ENCODE measurements at regions not wholly inside any gene's neighbourhood (a gene's known extent, or its start where the extent isn't known, plus 50 kb on each side); places are given as distances from the start of the nearest gene placed in this dataset.
A peak's percentile ranks its signal among the peaks of the same experiment; 100 is the strongest.

GRCh38 chr5:175797521-175798038 lies 73.8 kb upstream of the CPLX2 start:
- DNase-seq (ENCODE audit: low read depth, low spot score), result no peak
- Histone ChIP-seq H2AFZ (ENCODE audit: control insufficient read depth, low read length) (no peak overlapping the region), H3K27me3 (ENCODE audit: control insufficient read depth, extremely low read depth, insufficient read depth, low read length) (peaks cover 16% of the 10 kb centered on the region), H3K27ac (ENCODE audit: control insufficient read depth, insufficient read depth, low read length) (no peak overlapping the region), H3K79me2 (ENCODE audit: control insufficient read depth, insufficient read depth, low read length) (no peaks in the 10 kb centered on the region), H3K9me1 (ENCODE audit: control insufficient read depth, extremely low read depth, insufficient read depth, low read length) (no peaks in the 10 kb centered on the region), H3K9ac (ENCODE audit: control insufficient read depth, extremely low read depth, insufficient read depth, low read length) (no peak overlapping the region), H3K36me3 (ENCODE audit: control insufficient read depth in 2 of 2, extremely low read depth in 1 of 2, insufficient read depth in 2 of 2, low read length in 2 of 2) (no peaks in the 10 kb centered on the region), H3K9me3 (ENCODE audit: control insufficient read depth, low read depth, low read length) (no peaks in the 10 kb centered on the region), H3K4me1 (ENCODE audit: control insufficient read depth, extremely low read depth, insufficient read depth, low read length) (peaks cover 10% of the 10 kb centered on the region), H3K4me2 (ENCODE audit: control insufficient read depth, extremely low read depth, insufficient read depth, low read depth, low read length) (peak overlapping the region; percentile 48), H4K20me1 (ENCODE audit: control insufficient read depth, extremely low read depth, insufficient read depth, low read length) (no peaks in the 10 kb centered on the region), H3K4me3 (ENCODE audit: control insufficient read depth in 2 of 3, extremely low read depth in 1 of 3, insufficient read depth in 2 of 3, low read depth in 1 of 3, low read length in 3 of 3) (no peak overlapping the region)
- no peak for FAIRE-seq
- no peak for TF ChIP-seq EZH2 (IDR thresholded peaks at IDR 0.05; ENCODE audit: low read length)
- TF ChIP-seq, protein P1, sequence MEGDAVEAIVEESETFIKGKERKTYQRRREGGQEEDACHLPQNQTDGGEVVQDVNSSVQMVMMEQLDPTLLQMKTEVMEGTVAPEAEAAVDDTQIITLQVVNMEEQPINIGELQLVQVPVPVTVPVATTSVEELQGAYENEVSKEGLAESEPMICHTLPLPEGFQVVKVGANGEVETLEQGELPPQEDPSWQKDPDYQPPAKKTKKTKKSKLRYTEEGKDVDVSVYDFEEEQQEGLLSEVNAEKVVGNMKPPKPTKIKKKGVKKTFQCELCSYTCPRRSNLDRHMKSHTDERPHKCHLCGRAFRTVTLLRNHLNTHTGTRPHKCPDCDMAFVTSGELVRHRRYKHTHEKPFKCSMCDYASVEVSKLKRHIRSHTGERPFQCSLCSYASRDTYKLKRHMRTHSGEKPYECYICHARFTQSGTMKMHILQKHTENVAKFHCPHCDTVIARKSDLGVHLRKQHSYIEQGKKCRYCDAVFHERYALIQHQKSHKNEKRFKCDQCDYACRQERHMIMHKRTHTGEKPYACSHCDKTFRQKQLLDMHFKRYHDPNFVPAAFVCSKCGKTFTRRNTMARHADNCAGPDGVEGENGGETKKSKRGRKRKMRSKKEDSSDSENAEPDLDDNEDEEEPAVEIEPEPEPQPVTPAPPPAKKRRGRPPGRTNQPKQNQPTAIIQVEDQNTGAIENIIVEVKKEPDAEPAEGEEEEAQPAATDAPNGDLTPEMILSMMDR (optimal IDR thresholded peaks at IDR 0.05 in 1 of 3, IDR thresholded peaks at IDR 0.05 in 1 of 3, conservative IDR thresholded peaks at IDR 0.05 in 1 of 3; ENCODE audit: extremely low read depth in 1 of 3, insufficient read depth in 2 of 3, low read length in 3 of 3), result no peak
- dilution Hi-C loops (cut with MboI; ENCODE audit: extremely low pct_ligation_motif_present, low sequenced_read_pairs), result no loop called here

DNA sequence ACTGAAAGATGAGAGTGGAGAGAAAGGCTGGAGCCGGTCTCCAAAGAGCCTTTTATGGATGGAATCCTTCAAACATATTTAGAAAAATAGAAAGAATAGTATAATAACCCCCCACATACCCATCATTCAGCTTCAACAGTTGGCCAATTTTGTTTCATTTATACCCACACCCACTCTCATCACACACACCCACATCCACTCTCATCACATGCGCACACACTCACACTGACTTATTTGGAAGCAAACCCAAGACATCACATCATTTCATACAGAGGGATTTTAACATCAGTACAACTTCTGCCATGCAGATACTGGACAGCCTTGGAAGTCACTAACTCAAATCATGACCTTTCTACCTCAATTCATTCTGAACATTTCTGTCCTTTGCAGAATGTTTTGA lies 72.8 kb upstream of the CPLX2 start:
- Histone ChIP-seq H3K4me3 (ENCODE audit: control insufficient read depth in 2 of 3, extremely low read depth in 1 of 3, insufficient read depth in 2 of 3, low read depth in 1 of 3, low read length in 3 of 3) (no peak overlapping the region), H3K27me3 (ENCODE audit: control insufficient read depth, extremely low read depth, insufficient read depth, low read length) (peaks cover 16% of the 10 kb centered on the region), H3K36me3 (ENCODE audit: control insufficient read depth in 2 of 2, extremely low read depth in 1 of 2, insufficient read depth in 2 of 2, low read length in 2 of 2) (no peaks in the 10 kb centered on the region), H3K4me1 (ENCODE audit: control insufficient read depth, extremely low read depth, insufficient read depth, low read length) (peaks cover 10% of the 10 kb centered on the region), H3K79me2 (ENCODE audit: control insufficient read depth, insufficient read depth, low read length) (no peaks in the 10 kb centered on the region), H3K4me2 (ENCODE audit: control insufficient read depth, extremely low read depth, insufficient read depth, low read depth, low read length) (no peak overlapping the region), H3K27ac (ENCODE audit: control insufficient read depth, insufficient read depth, low read length) (no peak overlapping the region), H3K9ac (ENCODE audit: control insufficient read depth, extremely low read depth, insufficient read depth, low read length) (no peak overlapping the region), H3K9me3 (ENCODE audit: control insufficient read depth, low read depth, low read length) (no peaks in the 10 kb centered on the region), H2AFZ (ENCODE audit: control insufficient read depth, low read length) (no peak overlapping the region), H3K9me1 (ENCODE audit: control insufficient read depth, extremely low read depth, insufficient read depth, low read length) (no peaks in the 10 kb centered on the region), H4K20me1 (ENCODE audit: control insufficient read depth, extremely low read depth, insufficient read depth, low read length) (no peaks in the 10 kb centered on the region)
- TF ChIP-seq EZH2 (IDR thresholded peaks at IDR 0.05; ENCODE audit: low read length), result no peak
- TF ChIP-seq, protein P1 (optimal IDR thresholded peaks at IDR 0.05 in 1 of 3, IDR thresholded peaks at IDR 0.05 in 1 of 3, conservative IDR thresholded peaks at IDR 0.05 in 1 of 3; ENCODE audit: extremely low read depth in 1 of 3, insufficient read depth in 2 of 3, low read length in 3 of 3), result no peak
- no peak for DNase-seq (ENCODE audit: low read depth, low spot score)
- no peak for FAIRE-seq
- dilution Hi-C loops (cut with MboI; ENCODE audit: extremely low pct_ligation_motif_present, low sequenced_read_pairs), result no loop called here
